ENCODE measurements at regions not wholly inside any gene's neighbourhood (a gene's known extent, or its start where the extent isn't known, plus 50 kb on each side); places are given as distances from the start of the nearest gene placed in this dataset.

DNA sequence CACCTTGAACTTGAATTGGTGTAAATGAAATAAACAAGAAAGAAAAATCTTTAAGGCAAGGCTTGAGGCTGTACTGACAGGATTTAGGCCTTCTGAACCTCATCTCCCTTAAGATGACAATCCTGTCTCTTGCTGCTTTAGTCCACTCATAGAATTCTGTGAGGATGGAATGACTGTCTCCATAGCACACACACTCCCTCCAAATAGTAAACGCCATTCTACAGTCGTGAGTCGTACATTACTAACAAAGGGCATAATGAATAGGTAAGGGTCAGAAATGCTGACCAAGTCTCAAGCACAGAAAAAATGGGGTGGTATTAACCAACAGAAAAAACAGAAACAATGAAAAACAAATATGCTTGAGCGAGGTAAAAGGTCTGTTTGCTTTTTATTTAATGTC is 71.8 kb upstream of the SIMC1 start:
- FAIRE-seq (no peak), DNase-seq (no peak)
- Histone ChIP-seq H3K9me3 (ENCODE audit: control insufficient read depth in 2 of 3, insufficient read depth in 1 of 3, low read length in 3 of 3) (no peaks in the 10 kb centered on the region), H3K9ac (ENCODE audit: low read length in 3 of 3) (no peak overlapping the region), H3K4me1 (ENCODE audit: control insufficient read depth in 2 of 3, insufficient read depth in 2 of 3, low read depth in 1 of 3, low read length in 3 of 3) (peaks cover 0 to 5% (median 0%) of the 10 kb centered on the region in 3 donors), H3K27me3 (ENCODE audit: control insufficient read depth, insufficient read depth, low read length) (no peaks in the 10 kb centered on the region), H3K36me3 (ENCODE audit: control insufficient read depth in 2 of 3, insufficient read depth in 3 of 3, low read length in 3 of 3) (no peaks in the 10 kb centered on the region), H3K27ac (ENCODE audit: low read depth in 2 of 2, low read length in 2 of 2) (no peak overlapping the region), H3K4me3 (ENCODE audit: low read length in 3 of 3) (no peak overlapping the region)
- intact Hi-C loops (cut with DNase I): no loop called here
- TF ChIP-seq, protein P1, sequence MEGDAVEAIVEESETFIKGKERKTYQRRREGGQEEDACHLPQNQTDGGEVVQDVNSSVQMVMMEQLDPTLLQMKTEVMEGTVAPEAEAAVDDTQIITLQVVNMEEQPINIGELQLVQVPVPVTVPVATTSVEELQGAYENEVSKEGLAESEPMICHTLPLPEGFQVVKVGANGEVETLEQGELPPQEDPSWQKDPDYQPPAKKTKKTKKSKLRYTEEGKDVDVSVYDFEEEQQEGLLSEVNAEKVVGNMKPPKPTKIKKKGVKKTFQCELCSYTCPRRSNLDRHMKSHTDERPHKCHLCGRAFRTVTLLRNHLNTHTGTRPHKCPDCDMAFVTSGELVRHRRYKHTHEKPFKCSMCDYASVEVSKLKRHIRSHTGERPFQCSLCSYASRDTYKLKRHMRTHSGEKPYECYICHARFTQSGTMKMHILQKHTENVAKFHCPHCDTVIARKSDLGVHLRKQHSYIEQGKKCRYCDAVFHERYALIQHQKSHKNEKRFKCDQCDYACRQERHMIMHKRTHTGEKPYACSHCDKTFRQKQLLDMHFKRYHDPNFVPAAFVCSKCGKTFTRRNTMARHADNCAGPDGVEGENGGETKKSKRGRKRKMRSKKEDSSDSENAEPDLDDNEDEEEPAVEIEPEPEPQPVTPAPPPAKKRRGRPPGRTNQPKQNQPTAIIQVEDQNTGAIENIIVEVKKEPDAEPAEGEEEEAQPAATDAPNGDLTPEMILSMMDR (IDR thresholded peaks at IDR 0.05; ENCODE audit: borderline replicate concordance, extremely low read depth, insufficient read depth): no peak

DNA sequence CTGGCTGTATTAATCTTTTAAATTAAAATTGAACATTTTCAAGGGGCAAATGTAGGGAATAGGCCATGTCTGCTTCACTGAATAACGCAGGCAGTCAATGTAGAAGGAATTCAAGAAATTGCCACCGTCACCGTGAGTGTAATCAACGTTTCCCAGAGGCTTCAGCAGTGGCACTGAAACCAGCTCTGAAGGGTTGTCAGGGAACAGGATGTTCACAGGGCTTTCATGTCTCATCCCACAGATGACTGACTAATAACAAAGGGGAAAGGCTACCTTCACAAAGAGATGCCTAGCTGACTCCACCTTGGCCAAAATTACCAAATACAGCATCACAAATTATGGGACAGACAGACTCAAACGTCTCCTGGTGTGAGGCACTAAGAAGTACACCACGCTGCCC is 70.4 kb upstream of the SIMC1 start:
- no peak overlapping the region for H3K4me3 ChIP-seq (ENCODE audit: low read length in 3 of 3)
- H3K9me3 ChIP-seq (ENCODE audit: control insufficient read depth in 2 of 3, insufficient read depth in 1 of 3, low read length in 3 of 3): no peaks in the 10 kb centered on the region
- TF ChIP-seq, protein P1 (IDR thresholded peaks at IDR 0.05; ENCODE audit: borderline replicate concordance, extremely low read depth, insufficient read depth): no peak
- DNase-seq (no peak), FAIRE-seq (no peak)
- no peaks in the 10 kb centered on the region for H3K36me3 ChIP-seq (ENCODE audit: control insufficient read depth in 2 of 3, insufficient read depth in 3 of 3, low read length in 3 of 3)
- H3K27me3 ChIP-seq (ENCODE audit: control insufficient read depth, insufficient read depth, low read length): no peaks in the 10 kb centered on the region
- H3K9ac ChIP-seq (ENCODE audit: low read length in 3 of 3): no peak overlapping the region
- H3K4me1 ChIP-seq (ENCODE audit: control insufficient read depth in 2 of 3, insufficient read depth in 2 of 3, low read depth in 1 of 3, low read length in 3 of 3): peaks cover 0 to 5% (median 0%) of the 10 kb centered on the region in 3 donors
- intact Hi-C loops (cut with DNase I): no loop called here
- no peak overlapping the region for H3K27ac ChIP-seq (ENCODE audit: low read depth in 2 of 2, low read length in 2 of 2)

DNA sequence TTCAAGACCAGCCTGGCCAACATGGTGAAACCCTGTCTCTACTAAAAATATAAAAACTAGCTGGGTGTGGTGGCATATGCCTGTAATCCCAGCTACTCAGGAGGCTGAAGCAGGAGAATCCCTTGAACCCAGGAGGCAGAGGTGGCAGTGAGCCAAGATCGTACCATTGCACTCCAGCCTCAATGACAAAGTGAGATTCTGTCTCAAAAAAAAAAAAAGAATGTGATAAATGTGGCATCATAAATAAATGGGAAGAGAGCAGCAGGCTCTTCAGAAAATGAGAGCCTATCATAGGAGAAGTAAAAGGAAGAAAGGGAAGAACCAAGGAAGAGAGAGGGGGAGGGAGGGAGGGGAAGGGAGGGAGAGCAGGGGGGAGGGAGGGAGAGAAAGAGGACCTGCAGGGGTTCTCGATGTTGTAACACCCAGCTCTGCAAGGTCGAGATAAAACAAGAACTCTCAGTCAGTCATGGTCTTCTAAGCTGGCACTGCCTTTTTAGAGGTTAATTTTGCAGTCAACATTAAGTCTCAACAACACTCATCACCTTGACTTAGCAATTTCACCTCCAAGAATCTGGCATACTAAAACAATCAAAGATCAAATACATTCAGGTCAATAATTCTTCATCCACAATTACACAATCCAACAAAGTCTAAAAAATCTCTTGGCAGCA is 68.7 kb upstream of the SIMC1 start:
- Histone ChIP-seq H3K9me3 (ENCODE audit: control insufficient read depth in 2 of 3, insufficient read depth in 1 of 3, low read length in 3 of 3) (no peaks in the 10 kb centered on the region), H3K9ac (ENCODE audit: low read length in 3 of 3) (no peak overlapping the region), H3K4me1 (ENCODE audit: control insufficient read depth in 2 of 3, insufficient read depth in 2 of 3, low read depth in 1 of 3, low read length in 3 of 3) (peaks cover 0 to 5% (median 0%) of the 10 kb centered on the region in 3 donors), H3K27ac (ENCODE audit: low read depth in 2 of 2, low read length in 2 of 2) (no peak overlapping the region), H3K4me3 (ENCODE audit: low read length in 3 of 3) (no peak overlapping the region), H3K27me3 (ENCODE audit: control insufficient read depth, insufficient read depth, low read length) (no peaks in the 10 kb centered on the region), H3K36me3 (ENCODE audit: control insufficient read depth in 2 of 3, insufficient read depth in 3 of 3, low read length in 3 of 3) (no peaks in the 10 kb centered on the region)
- intact Hi-C loops (cut with DNase I): no loop called here
- TF ChIP-seq, protein P1 (IDR thresholded peaks at IDR 0.05; ENCODE audit: borderline replicate concordance, extremely low read depth, insufficient read depth): no peak
- DNase-seq: no peak
- no peak for FAIRE-seq

DNA sequence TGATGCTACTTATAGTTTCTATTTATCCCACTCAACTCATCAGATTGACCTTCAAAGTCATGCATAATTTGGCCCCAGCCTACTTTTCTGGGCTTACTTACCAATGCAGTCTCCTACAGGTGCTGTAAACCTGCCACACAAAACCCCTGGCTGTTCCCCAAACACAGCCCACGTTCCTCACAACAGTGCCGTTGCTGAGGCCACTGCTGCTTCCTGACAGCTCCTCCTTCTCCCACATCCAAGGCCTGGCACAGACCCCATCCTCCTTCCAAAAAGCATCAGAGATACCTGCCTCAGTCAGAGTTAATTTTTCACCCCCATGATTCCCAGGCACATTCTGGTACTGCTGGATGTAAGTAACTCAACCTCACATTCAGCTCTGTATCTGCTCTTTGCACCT is 68.1 kb upstream of the SIMC1 start:
- Histone ChIP-seq H3K4me3 (ENCODE audit: low read length in 3 of 3) (no peak overlapping the region), H3K36me3 (ENCODE audit: control insufficient read depth in 2 of 3, insufficient read depth in 3 of 3, low read length in 3 of 3) (no peaks in the 10 kb centered on the region), H3K27ac (ENCODE audit: low read depth in 2 of 2, low read length in 2 of 2) (no peak overlapping the region), H3K27me3 (ENCODE audit: control insufficient read depth, insufficient read depth, low read length) (no peaks in the 10 kb centered on the region), H3K9me3 (ENCODE audit: control insufficient read depth in 2 of 3, insufficient read depth in 1 of 3, low read length in 3 of 3) (no peaks in the 10 kb centered on the region), H3K4me1 (ENCODE audit: control insufficient read depth in 2 of 3, insufficient read depth in 2 of 3, low read depth in 1 of 3, low read length in 3 of 3) (peaks cover 0 to 5% (median 0%) of the 10 kb centered on the region in 3 donors), H3K9ac (ENCODE audit: low read length in 3 of 3) (no peak overlapping the region)
- FAIRE-seq: no peak
- intact Hi-C loops (cut with DNase I): no loop called here
- TF ChIP-seq, protein P1 (IDR thresholded peaks at IDR 0.05; ENCODE audit: borderline replicate concordance, extremely low read depth, insufficient read depth): no peak
- DNase-seq: no peak
